HUES6 (cell line): ENCODE measurements at regions not wholly inside any gene's neighbourhood (a gene's known extent, or its start where the extent isn't known, plus 50 kb on each side); places are given as distances from the start of the nearest gene placed in this dataset.

ENCODE experiments used
- H3K27ac ChIP-seq: 2 replicates; pipeline ENCODE4 v1.7.0; 2013; ENCODE audit warnings: low read depth, mild to moderate bottlenecking, low read length, inconsistent platforms
- H3K27me3 ChIP-seq: 2 replicates; pipeline ENCODE4 v1.6.1; 2013; ENCODE audit warnings: low read length; ENCODE audit not compliant: control insufficient read depth, insufficient read depth
- H3K36me3 ChIP-seq: 2 replicates; pipeline ENCODE4 v1.6.1; 2013; ENCODE audit warnings: low read length; ENCODE audit not compliant: control insufficient read depth, insufficient read depth
- H3K4me1 ChIP-seq: 2 replicates; pipeline ENCODE4 v1.6.1; 2013; ENCODE audit warnings: low read length; ENCODE audit not compliant: control insufficient read depth, insufficient read depth
- H3K4me3 ChIP-seq: 2 replicates; pipeline ENCODE4 v1.5.1; 2013; ENCODE audit warnings: low read depth, low read length
- H3K9ac ChIP-seq: one replicate; pipeline ENCODE4 v1.6.1; 2013; ENCODE audit warnings: mild to moderate bottlenecking, low read length
- H3K9me3 ChIP-seq: 2 replicates; pipeline ENCODE4 v1.6.1; 2013; ENCODE audit warnings: low read depth, low read length; ENCODE audit not compliant: control insufficient read depth, insufficient read depth

DNA sequence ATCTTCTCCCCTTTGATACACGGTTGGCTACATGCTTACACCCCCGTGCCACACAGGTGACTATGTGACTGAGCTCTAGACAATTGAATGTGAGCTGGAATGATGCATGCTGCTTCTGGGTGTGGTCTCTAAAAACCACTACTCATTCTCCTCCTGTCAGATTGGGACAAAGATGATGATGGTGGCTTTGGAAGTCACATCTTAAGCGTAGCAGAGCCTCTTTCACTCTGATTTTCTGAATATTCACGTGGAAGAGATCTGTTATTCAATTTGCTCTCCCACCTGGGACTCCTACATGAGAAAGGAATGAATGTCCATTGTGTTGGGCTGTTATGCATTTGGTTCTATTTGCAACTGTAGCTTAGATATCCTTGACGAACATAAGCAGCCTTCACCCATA, 763.6 kb upstream of the EEF2KMT start:
- peaks cover 4% of the 10 kb centered on the region; the same call in 1 of the 2 replicates for H3K4me1 ChIP-seq
- no peak overlapping the region for H3K27ac ChIP-seq
- no peaks in the 10 kb centered on the region; the same call in 1 of the 2 replicates for H3K27me3 ChIP-seq
- H3K36me3 ChIP-seq = no peaks in the 10 kb centered on the region
- no peak overlapping the region for H3K4me3 ChIP-seq
- H3K9me3 ChIP-seq = no peaks in the 10 kb centered on the region
- H3K9ac ChIP-seq = no peak overlapping the region

DNA sequence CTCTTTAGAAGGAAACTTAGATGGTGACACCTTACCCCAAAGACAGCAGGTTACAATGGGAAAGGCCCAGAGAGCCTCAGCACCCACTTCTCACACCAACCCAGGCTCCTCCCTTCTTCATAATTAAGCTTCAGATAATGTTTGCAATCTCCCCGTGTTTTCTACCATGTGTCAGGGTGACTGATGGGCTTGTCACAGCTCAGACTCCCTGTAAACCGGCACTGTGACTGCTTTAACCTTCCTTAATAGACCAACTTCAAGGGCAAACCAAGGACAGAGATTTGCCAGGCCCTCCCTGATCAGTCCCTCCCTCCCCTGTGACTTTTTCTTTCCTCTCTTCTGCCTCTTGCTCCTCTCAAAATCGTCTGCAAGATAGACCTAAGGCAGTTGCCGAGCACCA, 760.6 kb upstream of the EEF2KMT start:
- Histone ChIP-seq H3K9ac (no peak overlapping the region), H3K4me3 (no peak overlapping the region), H3K4me1 (peaks cover 4% of the 10 kb centered on the region; the same call in 1 of the 2 replicates), H3K36me3 (no peaks in the 10 kb centered on the region), H3K27ac (no peak overlapping the region), H3K27me3 (no peaks in the 10 kb centered on the region; the same call in 1 of the 2 replicates), H3K9me3 (no peaks in the 10 kb centered on the region)

DNA sequence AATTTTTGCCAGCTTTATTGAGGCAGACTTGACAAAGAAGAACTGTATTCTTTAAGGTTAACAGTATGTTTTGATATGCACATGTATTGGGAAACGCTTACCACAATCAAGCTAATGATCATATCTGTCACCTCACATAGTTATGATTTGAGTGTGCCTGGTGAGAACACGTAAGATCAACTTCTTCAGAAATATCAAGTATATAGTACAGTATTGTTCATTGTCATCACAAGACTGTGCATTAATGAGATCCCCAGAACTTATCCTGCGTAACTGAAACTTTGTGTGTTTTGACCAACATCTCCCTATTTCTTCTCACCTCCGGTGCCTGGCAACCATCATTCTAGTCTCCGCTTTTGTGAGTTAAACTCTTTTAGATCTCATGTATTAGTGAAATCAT, 756.4 kb upstream of the EEF2KMT start:
- Histone ChIP-seq H3K4me1 (no peaks in the 10 kb centered on the region), H3K9ac (no peak overlapping the region), H3K9me3 (no peaks in the 10 kb centered on the region)

DNA sequence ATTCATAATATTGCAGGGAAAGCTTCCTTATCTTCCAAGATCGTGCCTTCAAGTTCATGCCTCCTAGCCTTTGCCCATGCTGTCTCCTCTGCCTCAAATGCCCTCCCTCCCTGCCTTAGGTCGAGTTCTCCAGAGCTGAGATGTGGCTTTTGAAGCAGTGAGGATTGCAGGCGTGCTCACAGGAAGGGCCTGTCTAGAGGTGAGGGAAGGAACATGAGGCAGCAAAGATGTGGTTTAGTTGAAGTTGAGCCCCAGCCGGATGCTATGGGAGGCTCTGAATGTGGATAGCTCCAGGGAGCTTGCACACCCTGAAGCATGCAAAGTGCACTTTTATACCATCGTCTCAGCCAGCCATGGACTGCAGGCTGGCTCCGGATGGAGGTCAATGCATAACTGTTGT, 754.6 kb upstream of the EEF2KMT start:
- no peaks in the 10 kb centered on the region for H3K36me3 ChIP-seq
- H3K9ac ChIP-seq = no peak overlapping the region
- H3K27me3 ChIP-seq = no peaks in the 10 kb centered on the region
- no peak overlapping the region for H3K27ac ChIP-seq
- H3K4me1 ChIP-seq = no peaks in the 10 kb centered on the region
- no peaks in the 10 kb centered on the region for H3K9me3 ChIP-seq
- H3K4me3 ChIP-seq = no peak overlapping the region

More for the DNA sequence above, 756.4 kb upstream of the EEF2KMT start:
- Histone ChIP-seq H3K27me3 (no peaks in the 10 kb centered on the region), H3K36me3 (no peaks in the 10 kb centered on the region), H3K4me3 (no peak overlapping the region), H3K27ac (no peak overlapping the region)

DNA sequence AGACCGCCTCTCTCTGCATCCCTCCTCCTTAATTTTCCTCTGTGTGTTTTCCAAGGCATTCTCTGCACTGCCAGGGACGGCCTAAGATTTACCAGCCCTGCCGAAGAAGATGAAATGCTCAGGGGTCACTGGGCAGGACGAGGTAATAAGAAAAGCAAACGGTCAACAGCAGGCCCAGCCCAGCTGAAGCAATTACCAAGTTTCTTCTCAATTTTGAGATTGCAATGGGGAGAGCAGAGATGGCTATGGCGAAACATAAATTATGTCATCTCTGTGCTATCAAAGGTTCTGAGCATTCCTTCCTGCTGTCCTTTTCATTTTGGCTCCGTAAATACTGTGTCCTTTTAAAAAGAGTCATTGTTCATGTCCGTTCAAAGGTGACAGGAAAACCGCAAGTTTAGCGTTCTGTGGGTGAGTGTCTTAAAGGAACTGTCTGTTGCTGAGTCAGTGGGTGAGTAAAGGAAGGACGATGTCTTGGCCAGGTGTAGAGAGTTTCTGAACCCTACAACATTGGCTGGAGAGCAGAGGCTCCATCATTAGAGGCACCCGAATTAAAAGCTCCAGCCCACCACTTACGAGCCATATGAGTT, 753.9 kb upstream of the EEF2KMT start:
- H3K4me1 ChIP-seq = no peaks in the 10 kb centered on the region
- H3K9me3 ChIP-seq = no peaks in the 10 kb centered on the region
- H3K4me3 ChIP-seq = no peak overlapping the region
- no peak overlapping the region for H3K27ac ChIP-seq
- H3K27me3 ChIP-seq = no peaks in the 10 kb centered on the region
- no peak overlapping the region for H3K9ac ChIP-seq
- no peaks in the 10 kb centered on the region for H3K36me3 ChIP-seq

DNA sequence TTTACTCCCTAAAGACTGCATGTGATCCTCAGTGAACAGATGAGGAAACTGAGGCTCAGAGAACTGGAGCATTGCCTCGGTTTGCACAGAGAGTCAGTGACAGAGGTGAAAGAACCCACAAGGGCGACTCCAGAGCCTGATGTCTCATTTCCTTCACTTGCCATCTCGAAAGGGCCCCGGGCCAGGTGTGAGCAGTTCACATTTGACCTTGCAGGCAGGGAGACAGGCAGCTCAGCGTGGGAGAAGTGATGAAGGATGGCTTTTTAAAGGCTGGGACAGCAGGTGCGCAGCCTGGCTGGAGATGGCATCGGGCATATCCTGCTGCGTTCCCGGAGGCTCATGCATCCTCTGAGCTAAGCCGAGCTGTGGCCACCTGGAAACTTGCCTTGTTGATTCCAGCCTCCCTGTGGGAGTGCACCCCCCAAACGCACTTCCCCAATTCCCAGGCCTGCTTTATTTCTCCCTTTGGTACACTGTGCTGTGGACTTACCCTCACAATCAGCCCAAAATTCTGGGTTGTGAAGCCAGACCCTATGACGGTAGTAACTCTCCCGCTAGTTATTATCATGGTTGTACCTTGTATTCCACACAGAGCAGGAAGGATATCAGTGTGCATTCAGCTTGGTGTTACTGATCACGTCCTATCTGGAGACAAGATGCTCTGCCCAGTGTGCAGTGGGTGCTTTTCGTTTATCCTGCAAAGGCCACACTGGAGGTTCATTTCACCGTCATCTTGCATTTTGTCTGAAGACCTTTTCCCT, 753.2 kb upstream of the EEF2KMT start:
- H3K27me3 ChIP-seq = no peaks in the 10 kb centered on the region
- H3K4me3 ChIP-seq = no peak overlapping the region
- no peaks in the 10 kb centered on the region for H3K9me3 ChIP-seq
- no peaks in the 10 kb centered on the region for H3K36me3 ChIP-seq
- H3K9ac ChIP-seq = no peak overlapping the region
- H3K27ac ChIP-seq = no peak overlapping the region
- H3K4me1 ChIP-seq = no peaks in the 10 kb centered on the region

DNA sequence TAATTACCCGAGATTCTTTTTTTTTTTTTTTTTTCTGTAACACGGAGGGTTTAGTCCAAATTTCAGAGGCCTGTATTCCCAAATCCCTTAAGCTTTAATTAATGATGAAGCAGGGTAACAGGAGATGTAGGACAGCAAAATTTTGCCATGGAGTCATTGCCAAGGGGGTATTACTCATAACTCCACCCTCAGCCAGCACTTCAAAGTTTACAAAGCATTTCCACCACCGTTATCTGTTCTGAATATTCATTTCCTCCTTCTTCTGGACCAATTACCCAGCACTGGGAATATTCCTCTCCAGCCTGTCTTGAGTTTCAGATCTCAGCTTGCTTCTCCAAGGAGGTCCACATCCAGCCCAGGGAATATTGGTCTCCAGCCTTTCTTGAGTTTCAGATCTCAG, 747.5 kb upstream of the EEF2KMT start:
- Histone ChIP-seq H3K27ac (no peak overlapping the region), H3K27me3 (no peaks in the 10 kb centered on the region), H3K36me3 (no peaks in the 10 kb centered on the region), H3K9me3 (no peaks in the 10 kb centered on the region), H3K4me3 (no peak overlapping the region), H3K9ac (no peak overlapping the region), H3K4me1 (peaks cover 7% of the 10 kb centered on the region)

DNA sequence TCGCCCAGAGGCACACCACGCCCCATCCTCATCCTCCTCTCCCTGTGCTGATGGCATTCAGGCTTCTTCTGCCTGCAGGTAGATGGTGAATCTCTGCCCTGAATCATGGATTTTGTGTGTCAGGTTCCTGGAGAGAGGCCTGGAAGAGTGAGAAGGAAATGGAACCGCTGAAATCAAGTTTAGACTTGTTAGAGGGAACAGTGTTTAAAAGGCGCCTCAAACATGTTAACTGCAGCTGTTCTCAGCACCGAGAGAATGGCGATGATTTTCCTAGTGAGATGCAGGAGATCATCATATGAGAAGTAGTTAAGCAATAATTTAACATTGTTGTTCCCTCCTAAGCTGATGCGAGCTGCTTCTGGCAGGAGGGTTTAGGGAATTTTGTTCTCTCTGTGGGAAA, 744.4 kb upstream of the EEF2KMT start:
- Histone ChIP-seq H3K9ac (no peak overlapping the region), H3K36me3 (no peaks in the 10 kb centered on the region), H3K27ac (no peak overlapping the region), H3K4me3 (no peak overlapping the region), H3K4me1 (peaks cover 7% of the 10 kb centered on the region), H3K9me3 (no peaks in the 10 kb centered on the region), H3K27me3 (no peaks in the 10 kb centered on the region)

DNA sequence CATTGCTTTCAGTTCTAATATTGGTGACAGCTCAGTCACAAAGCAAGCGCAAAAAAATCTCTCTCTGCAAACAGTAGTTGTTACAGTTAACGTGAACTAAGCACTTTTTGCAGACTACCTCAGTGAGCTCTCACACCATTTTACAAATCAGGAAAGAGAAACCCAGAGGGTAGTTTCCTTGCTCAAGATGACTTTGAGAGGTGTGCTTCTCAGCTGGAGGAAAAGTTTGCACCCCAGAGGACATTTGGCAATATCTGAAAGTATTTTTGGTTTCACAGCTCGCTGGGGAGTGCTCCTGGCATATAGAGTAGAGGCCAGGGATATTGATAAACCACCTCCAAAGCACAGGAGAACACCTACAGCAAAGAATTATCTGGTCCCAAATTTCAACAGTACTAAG, 741.1 kb upstream of the EEF2KMT start:
- H3K9ac ChIP-seq = no peak overlapping the region
- no peak overlapping the region for H3K27ac ChIP-seq
- H3K4me3 ChIP-seq = no peak overlapping the region
- no peaks in the 10 kb centered on the region for H3K36me3 ChIP-seq
- peaks cover 5% of the 10 kb centered on the region; the same call in 1 of the 2 replicates for H3K4me1 ChIP-seq
- no peaks in the 10 kb centered on the region for H3K27me3 ChIP-seq
- H3K9me3 ChIP-seq = no peaks in the 10 kb centered on the region

DNA sequence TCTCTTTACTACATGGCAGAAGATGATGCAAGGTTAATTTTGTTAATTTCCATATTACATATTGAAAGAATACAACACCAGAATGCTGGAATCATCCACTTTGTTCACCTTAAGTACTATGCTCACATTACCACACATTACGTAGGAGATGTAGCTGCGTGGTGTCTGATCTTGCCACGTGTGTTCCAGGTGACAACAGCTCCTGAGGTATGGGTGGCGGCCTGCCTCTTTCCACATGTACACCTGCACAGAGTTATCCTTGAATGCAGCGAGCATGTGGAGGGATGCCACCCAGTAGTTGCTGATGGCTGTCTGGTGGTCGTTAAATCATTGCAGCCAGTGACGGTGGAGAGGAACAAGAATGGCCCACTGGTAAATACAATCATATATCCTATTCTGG, 740.5 kb upstream of the EEF2KMT start:
- Histone ChIP-seq H3K4me3 (no peak overlapping the region), H3K36me3 (no peaks in the 10 kb centered on the region), H3K27me3 (no peaks in the 10 kb centered on the region), H3K9me3 (no peaks in the 10 kb centered on the region), H3K4me1 (peaks cover 5% of the 10 kb centered on the region; the same call in 1 of the 2 replicates), H3K9ac (no peak overlapping the region), H3K27ac (no peak overlapping the region)

DNA sequence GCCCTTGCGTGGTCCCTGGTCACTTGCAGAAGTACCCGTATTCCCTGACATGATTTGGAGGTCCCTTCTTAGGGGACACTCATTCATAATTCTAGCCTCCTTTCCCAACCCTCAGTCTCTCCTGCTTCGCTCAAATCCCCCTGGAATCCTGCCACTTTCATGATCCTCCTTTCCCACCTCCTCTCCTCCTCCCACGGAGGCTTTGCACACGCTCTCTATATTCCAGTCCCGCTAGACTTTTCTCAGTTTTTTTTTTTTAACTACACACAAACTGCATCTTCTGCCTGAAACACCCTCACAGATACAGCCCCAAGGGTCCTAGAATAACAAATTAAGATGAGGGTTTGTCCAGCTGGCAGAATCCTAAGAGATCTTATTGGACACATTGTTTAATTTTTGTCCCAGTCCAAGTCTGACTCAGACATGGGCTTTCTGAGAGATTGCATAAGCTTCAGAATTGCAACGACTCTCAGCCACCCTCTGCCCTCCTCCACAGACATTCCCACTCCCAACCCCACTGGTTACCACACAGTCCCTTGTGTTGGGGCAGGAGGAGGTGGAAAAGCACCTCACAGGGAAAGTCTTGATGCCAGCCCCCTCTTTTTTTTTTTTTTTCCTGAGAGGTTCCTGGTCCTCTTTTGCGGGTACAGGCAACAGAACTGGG, 739.5 kb upstream of the EEF2KMT start:
- H3K9me3 ChIP-seq = no peaks in the 10 kb centered on the region
- no peak overlapping the region for H3K9ac ChIP-seq
- H3K4me1 ChIP-seq = peaks cover 5% of the 10 kb centered on the region; the same call in 1 of the 2 replicates
- no peak overlapping the region for H3K4me3 ChIP-seq
- no peaks in the 10 kb centered on the region for H3K36me3 ChIP-seq
- no peaks in the 10 kb centered on the region for H3K27me3 ChIP-seq
- H3K27ac ChIP-seq = no peak overlapping the region
